Pons (tissue), 1 donor: ENCODE measurements at regions not wholly inside any gene's neighbourhood (a gene's known extent, or its start where the extent isn't known, plus 50 kb on each side); places are given as distances from the start of the nearest gene placed in this dataset.

Experiments used
- DNase-seq: peaks from one replicate; pipeline ENCODE4 v3.0.0-alpha.2; 2016; ENCODE audit warnings: low spot score

DNA sequence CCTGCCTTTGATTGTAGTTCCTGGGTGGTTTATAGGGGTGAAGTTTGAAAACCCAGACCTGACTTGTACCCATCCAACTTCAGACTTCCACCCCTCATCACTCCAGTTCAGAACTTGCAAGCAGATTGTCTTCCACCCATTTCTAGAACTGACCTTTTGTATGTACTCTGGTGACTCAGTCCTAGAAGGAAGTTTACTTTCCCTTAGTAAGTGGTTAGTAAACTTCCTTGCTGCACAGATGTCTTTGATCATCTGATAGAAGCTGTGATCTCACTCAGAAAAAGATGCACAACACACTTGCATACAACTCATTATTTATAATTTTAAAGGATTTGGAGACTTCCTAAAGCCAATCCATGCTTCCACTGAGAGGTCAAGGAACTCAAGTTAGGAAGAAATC, 368.0 kb downstream of the MFSD1 start:
- no peak for DNase-seq

DNA sequence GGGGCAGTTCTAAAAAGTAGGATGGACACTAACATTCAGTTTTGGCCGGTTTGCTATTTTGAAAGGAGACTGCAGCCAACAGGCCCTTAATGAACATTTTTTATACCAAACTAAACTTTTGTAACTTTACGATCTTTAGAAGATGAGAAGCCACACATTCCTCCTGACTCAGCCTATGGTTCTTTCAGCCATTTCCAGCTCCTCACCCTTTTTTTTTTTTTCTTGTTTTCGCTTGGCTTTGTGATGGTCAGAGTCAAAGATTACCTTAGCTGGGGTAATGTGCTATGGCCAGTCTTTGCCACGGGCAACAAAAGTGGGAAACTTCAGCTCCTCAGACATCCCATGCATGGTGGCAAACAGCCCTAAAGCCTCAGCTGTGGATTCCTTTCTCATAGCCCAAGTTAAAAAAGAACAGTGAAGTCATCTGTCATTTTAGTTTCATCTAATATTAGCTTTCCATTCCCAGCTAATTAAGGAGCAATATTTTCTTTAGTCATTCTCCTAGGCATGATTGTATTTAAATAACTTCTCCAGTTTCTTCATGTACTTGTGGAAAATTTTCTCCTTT, 368.7 kb downstream of the MFSD1 start:
- no peak for DNase-seq

DNA sequence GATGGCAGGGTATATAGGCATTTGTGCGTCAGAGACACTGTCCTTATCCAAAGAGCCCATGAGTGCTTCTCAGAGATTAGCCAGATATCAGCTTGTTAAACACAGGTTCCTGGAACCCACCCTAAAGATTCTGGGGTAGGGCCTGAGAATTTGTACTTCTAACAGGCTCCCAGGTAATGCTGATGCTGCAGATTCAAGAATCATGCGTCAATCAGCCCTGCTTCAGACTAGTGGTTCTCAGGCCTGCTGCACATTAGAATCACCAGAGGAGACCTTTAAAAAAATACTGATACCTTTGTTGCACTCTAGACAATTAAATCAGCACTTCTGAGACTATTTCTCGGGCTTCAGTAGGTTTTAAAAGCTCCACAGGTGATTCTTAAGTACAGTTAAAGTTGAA, 369.5 kb downstream of the MFSD1 start:
- DNase-seq: no peak

DNA sequence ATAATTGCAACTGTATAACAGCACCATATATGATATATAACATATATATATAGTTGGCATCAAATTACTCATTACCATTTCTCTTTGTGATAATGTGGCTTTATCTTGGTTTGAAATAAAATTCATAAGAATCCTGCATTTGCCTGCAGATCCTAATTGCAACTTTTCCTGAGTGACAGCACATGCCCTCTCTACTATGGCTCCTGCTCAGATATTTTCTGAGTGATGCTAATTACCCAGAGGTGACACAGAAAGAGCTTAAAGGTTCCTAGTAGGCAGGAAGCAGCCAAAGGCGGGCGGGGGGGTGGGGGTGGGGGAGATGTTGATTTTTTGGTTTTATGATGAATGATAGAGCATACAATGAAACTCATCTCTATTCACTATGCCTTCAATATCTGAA, 370.6 kb downstream of the MFSD1 start:
- DNase-seq: no peak

DNA sequence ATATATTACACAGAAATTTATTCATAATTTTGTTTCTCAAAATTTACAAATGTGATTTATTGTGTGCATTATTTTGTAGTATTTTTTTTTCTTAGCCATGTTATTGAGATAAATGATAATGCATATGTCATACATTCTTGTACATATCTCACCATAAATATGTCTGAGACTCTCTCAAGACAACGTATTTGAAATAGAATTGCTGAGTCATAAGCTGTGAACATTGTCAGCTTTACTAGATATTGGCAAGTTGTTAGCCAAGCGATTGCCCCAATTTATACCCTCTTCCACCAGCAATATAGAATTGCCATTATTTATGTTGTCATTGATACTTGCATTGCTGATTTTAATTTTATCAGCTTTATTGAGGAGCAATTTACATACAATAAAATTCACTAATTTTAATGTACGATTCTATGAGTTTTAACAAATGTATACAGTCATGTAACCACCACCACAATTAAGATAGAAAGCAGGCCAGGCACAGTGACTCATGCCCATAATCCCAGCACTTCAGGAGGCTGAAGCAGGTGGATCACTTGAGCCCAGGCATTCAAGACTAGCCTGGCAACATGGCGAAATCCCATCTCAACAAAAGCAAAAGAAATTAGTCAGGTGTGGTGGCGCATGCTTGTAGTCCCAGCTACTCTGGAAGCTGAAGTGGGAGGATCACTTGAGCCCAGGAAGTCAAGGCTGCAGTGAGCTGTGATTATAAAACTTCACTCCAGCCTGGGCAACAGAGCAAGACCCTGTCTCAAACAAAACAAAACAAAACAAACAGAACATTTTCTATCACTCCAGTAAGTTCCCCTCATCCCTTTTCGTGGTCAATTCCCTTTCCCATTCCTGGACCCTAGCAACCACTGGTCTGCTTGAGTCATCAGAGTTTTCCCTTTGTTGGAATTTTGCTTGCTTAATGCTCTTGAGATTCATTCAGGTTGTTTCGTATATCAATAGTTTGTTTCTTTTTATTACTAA, 373.1 kb downstream of the MFSD1 start:
- DNase-seq: no peak

DNA sequence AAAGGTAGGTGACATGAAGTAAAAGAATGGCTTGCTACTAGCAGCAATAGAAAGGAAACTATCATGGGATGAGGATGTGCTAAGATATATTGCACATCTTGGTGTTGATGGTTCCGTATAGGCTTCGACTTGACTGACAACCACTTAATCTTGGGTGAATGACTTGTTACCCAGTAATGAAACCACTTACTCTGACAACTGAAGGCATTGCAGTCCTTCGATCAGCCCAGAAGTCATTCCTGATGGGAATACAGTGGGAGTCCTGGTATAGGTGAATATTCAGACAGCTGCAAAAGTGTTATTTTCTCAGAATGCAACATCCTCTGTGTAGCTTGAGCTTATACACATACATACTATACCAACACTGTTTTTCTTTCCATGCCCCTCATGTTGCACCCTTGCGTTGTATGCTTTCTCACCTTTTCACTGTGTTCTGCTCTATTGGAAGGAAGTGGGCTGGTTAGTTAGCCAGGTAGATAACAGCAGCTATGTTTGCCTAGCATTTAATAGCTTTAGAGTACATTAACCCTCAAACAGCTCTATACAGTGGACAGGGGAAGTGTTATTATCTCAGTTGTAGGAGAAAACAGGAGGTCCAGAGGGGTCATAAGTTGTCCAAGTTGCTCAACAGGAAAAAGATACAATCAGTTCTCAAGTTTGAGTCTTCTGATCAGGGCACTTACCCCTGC, 376.5 kb downstream of the MFSD1 start:
- DNase-seq: no peak

DNA sequence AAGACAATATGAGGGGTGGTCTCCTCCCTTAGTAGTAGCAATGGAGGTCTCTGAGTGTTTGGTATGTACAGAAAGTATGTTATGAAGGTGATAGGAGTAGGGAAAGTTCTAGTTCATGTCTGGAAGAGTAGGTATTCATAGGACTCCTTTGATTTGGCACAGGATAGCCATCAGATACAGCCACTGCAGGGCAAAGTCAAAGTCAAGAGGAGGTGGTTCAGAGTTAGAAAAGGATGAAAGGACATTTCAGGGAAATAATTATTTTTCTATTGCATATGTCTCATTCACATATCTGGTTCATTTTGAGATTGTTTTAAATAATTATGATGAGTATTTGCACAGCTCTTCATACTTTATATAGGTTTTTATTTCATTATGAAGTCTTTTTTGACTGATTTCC, 381.1 kb downstream of the MFSD1 start:
- DNase-seq: no peak

DNA sequence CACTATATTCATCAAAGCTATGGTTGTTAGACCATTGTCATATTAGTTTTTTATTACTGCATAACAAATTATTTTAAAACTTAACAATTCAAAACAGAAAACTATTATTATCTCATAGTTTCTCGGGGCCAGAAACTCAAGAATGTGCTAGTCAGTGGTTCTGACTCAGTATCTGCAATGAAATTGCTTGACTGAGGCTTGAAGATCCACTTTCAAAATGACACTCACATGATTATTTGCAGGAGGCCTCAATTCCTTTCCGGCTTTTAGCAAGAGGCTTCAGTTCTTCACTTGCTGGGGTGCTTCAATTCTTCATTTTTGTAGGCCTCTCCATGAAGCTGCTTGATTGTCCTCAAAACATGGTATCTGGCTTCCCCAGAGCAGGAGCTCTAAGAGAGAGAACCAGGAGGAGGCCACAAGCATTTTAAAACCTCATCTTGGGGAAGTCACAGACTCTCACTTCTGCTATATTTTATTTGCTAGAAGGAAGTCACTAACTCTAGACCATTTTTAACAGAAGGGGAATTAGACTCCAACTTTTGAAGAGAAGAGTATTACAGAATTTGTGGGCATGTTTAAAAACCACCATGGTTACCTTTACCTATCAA, 383.7 kb downstream of the MFSD1 start:
- DNase-seq: peak; percentile 77

DNA sequence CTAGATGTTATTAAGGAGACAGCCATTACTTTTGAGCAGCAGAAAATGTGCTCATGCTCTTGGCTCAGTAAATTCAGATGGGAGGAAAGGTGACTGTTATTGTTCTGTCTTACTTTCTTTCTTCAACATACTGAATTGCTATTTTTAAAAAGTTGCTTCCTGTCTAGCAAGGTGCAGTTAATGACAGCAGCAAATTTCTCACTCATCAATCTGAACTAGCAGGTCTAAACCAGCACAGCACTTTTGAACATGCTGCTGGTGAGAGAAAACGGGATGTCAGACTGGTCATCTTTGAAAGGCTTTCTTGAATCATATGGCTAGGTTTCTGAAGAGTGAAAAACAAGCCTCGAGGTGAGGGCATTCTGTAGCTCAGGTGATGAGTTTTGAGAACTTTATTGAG, 384.7 kb downstream of the MFSD1 start:
- DNase-seq: no peak

DNA sequence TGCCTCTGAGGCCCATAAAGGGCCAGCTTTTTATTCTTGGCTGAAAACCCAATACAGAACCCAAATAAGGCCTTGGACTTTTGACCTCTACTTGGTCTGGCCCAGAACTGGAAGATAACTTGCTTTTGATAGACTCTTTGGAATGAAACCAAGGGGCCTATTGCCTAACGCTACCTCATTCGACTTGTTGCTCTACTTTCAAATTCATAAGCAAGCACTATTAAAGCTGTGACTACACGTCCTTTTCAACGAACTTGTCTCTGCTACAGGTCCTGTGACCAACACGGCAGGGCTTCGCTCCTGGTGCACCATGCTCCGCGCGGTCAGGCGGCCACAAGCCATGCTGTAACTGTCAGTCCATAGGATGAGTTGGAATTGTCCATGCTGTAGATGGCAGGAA, 385.4 kb downstream of the MFSD1 start:
- no peak for DNase-seq

DNA sequence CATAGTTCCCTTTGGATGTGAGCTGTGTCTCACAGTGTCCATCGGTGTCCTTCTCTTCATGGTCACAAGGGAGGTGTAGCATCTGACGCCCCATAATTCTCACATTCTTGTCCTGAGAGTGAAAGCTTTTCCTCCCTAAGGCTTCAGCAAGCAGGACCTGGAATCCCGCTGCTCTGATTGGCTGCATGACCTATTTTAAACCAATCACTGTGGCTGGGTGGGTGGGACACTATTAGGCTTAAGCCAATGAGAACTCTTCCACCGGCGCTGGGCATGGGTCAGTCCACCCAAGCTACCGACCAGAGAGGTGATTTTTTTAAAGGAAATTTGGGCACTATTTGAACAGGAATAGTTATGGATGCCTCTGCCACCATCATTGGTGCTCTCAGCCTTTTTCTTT, 385.9 kb downstream of the MFSD1 start:
- no peak for DNase-seq

DNA sequence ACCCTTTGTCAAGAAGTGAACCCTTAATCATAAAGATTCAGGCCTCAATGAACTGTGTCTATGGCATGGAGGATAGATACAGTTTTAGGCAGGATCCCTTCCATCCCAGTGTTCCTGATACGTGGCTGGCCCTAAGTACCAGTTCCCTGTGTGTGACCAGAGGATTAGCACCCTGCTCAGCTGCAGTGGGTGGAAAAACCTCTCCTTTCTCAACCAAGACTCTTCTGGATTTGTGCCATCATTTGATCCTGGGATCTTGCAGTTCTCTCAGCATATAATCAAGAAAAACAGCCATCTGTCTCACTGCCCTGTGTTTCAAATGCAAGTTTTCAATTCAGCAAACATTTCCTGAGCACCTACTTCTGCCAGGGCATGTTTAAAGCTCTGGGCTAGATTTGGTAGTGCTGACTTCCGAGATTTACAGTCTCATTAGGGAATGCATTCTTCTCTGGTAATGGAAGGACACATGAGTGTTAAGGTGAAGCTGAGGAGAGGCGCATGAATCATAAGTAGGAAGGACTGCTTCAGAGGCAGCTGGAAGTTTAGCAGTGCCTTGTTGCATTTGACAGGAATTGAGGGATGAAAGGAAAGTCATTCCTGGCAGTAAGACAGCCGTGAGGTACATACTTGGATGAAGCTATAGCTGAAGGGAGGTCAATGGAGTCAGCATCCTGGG, 388.3 kb downstream of the MFSD1 start:
- DNase-seq: peak; percentile 34

DNA sequence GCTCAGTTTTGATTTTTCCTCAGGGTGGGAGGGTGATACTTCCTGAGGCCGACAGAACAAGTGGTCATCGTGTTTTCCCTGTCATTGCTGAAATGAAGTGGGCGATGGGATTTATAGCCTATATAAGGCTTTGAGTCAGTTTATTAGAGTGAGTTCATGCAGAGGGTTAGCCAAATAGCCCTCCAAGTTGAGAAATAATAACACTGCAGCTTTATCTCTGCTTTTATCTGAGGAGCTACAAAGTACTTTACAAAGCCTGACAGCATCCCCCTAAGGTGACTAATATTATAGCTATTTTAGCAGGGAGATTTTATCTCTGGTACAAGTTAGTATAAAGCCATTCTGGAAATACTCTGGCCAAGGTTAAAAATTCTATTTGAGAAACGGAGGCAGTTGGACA, 389.6 kb downstream of the MFSD1 start:
- no peak for DNase-seq

DNA sequence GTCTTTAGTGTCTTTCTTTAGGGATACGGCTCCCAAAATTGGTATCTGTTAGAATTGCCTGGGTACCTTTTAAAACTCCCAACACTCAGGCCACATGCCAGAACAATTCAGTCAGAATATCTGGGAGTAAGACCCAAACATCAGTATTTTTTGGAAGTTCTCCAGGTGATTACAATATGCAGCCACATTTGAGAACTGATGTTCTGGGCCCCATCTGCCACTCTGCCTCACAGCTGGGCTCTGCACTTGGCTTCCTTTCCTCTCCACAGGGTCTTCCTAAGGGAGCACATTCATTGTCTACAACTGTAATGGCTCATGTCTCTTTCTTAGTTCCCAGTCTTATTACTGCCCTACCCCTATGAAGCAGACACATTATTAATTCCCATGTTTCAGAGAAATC, 394.5 kb downstream of the MFSD1 start:
- no peak for DNase-seq

DNA sequence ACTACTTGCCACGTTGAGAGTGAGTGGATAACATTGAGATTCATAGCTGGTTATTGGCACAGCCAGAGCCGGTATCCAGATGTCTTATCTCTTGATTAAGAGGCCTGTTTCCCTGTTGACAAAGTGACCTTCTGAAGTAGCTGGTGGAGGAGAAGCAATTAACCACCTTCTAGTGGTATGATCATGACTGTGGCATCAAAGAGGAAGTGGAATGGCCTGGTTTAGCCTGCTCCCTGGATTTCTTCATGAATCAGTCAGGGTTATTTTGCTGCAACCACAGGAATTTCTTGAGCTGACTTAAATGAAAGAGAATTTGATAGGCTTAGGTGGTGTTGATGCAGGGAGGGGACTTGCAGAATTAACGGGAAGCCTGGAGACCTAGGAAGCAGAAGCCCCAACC, 398.3 kb downstream of the MFSD1 start:
- DNase-seq: no peak

DNA sequence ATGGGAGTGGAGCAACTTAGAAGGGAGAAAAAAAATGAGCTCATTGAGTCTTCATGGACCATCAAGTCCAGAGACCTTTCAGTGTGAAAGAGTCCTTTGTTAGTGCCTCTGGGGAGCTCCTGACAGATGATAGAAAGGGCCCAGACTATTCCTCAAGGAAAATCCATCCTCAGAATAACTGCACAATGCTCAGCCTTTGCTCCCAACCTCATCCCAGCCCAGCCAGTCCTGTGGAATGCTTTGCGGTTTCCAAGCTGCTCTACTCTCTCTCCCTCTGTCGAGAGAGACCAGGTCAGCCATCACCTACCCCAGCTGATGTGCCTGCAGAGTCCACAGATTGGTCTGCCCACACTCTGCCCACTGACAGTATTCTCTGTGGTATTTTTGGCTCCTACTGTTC, 406.2 kb downstream of the MFSD1 start:
- no peak for DNase-seq

DNA sequence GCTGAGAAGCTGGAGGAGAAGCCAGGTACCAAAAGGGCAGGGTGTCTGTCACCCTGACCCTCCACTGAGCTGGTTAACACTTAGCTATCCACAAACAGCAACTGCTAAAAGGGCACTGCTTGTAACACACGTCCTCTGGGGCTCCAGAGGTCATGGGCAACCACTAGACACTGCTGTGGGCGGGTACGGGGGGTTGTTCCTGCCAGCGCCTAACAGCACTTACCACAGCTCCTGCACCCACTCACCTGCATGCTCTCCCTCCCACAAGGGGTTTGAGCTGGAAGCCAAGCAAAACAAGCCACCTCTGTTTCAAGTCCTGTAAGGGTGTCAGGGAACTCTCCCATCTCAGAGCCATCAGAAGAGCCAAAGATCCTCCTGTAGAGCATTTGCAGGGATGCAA, 407.6 kb downstream of the MFSD1 start:
- DNase-seq: no peak

DNA sequence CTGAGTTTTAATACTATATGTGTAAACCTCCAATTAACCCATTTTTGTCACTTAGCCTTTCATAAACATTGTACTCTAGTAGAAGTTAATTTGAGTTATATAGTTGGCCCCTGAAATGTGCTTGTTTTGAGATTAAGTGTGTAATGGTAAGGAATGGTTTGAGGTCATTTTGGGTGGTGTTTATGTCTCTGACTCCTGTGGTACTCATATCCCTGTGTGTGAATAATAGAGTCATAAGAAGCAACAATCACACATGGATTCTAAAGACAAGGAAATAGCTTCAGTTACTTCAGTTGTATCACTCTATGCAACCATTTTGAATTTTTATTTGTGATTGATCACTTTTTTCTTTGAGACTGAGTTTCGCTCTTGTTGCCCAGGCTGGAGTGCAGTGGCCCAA, 408.5 kb downstream of the MFSD1 start:
- DNase-seq: no peak

DNA sequence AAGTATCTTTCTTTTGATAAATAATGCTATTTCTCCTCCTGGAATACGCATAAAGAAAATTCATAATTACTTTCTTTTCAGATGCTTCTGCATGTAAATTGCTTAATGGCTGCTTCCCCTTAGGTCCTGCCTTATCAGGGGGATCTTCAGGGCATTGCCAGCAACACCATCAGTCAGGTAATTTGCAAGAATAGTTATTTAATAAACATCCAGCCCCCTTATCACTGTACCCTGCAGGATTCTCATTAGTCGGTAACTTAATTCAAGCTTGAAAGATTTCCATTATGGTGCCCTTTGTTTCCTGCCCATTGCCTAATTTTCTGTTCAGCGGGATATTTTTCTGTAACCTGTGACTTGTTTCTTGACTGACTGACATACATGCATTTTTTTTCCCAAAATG, 414.5 kb downstream of the MFSD1 start:
- DNase-seq: no peak

DNA sequence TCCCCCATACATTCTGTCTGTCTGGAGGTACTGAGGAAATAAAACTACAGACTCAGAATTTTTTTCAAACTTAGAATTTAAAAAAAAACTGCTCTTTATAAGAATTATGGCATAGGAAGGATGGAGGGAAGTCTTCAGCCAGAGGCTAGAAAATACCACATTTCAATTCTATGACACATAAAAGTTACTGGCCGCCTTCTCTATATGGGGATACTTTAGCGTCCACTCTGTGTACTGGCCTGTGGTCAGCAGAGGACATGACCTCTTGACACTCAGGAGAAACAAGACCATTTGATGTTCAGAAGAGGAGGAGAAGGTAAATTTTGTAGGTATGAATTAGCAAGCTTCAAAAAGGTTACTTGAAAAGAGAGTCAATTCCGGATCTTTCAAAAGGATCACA, 417.4 kb downstream of the MFSD1 start:
- no peak for DNase-seq

DNA sequence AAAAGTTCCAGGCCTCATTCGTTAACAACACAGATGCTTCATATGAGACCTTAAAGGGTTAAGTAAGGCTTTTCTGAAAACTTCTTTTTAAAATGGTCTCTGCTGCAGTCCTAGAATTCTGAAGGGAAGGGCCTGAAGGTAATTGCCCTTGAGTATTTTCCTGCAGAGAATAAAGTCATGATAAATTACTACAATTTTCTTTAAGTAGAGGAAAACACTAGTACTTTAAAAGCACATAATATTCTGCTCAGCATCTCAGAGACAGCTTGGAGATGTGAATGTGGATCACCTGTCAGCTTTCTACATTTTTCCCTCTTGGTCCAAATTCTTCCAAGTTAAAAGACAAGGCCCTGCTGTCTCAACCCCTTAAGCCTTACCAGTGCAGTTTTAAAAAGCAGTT, 419.5 kb downstream of the MFSD1 start:
- DNase-seq: no peak

DNA sequence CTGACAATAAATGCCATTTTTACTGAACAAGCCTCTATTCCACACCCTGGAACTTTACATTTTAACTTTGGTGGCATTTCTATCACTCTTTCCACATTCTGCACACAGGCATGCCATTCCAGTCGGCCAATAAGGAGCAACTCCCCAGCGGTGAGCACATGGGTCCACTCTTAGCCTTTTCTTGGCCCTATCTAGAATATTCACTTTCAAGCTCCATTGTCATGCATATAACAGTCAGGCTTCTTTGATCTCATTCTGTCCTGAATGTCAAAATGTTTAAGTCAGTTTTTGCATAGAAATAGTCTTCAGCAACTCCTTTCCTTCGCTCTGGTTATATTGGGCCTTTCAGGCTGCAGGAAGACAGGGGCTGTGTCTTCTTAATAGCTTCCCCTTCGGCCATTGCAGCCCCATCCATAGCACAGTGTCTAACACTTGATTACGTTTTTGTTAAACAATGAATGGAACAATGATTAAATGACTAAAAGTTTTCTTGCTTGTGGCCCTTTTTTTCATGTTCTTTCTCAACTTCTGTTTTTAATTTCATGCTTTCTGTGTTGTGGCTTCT, 427.3 kb downstream of the MFSD1 start:
- no peak for DNase-seq
